Osteocyte (in vitro differentiated cells): ENCODE measurements at regions not wholly inside any gene's neighbourhood (a gene's known extent, or its start where the extent isn't known, plus 50 kb on each side); places are given as distances from the start of the nearest gene placed in this dataset.

Experiments used
- DNase-seq: peaks from one replicate; pipeline ENCODE4 v3.0.0; 2021; ENCODE audit warnings: mixed read lengths; ENCODE audit not compliant: unreplicated experiment; ENCODE audit errors: extremely low spot score
- H3K27ac Mint-ChIP-seq: one replicate; pipeline ENCODE4 v1.8.0; 2021; ENCODE audit warnings: mild to moderate bottlenecking, mixed read lengths; ENCODE audit not compliant: unreplicated experiment
- H3K27me3 Mint-ChIP-seq: one replicate; pipeline ENCODE4 v1.8.0; 2021; ENCODE audit warnings: mixed read lengths; ENCODE audit not compliant: unreplicated experiment
- H3K36me3 Mint-ChIP-seq: one replicate; pipeline ENCODE4 v1.8.0; 2021; ENCODE audit warnings: mixed read lengths; ENCODE audit not compliant: unreplicated experiment
- H3K4me1 Mint-ChIP-seq: one replicate; pipeline ENCODE4 v1.8.0; 2021; ENCODE audit warnings: mixed read lengths; ENCODE audit not compliant: unreplicated experiment
- H3K4me3 Mint-ChIP-seq: one replicate; pipeline ENCODE4 v1.8.0; 2021; ENCODE audit warnings: mild to moderate bottlenecking, moderate library complexity, mixed read lengths; ENCODE audit not compliant: unreplicated experiment
- H3K9me3 Mint-ChIP-seq: one replicate; pipeline ENCODE4 v1.8.0; 2021; ENCODE audit warnings: mixed read lengths; ENCODE audit not compliant: unreplicated experiment
- CTCF ChIP-seq: fragments of 200-600 bp; sonication (generic); IDR thresholded peaks from 2 replicates; pipeline ENCODE4 v1.5.0; 2021; ENCODE audit warnings: antibody characterized with exemption, mild to moderate bottlenecking, moderate library complexity

GRCh38 chr5:110008131-110008530, 318.4 kb downstream of the MAN2A1 start:
- no peak overlapping the region for H3K27ac Mint-ChIP-seq
- H3K4me1 Mint-ChIP-seq: peaks cover 12% of the 10 kb centered on the region
- DNase-seq: no peak
- H3K9me3 Mint-ChIP-seq: peaks cover 5% of the 10 kb centered on the region
- H3K27me3 Mint-ChIP-seq: no peaks in the 10 kb centered on the region
- H3K4me3 Mint-ChIP-seq: no peak overlapping the region
- no peak for TF ChIP-seq CTCF
- peaks cover 1% of the 10 kb centered on the region for H3K36me3 Mint-ChIP-seq

- H3K9me3 Mint-ChIP-seq: peaks cover 10% of the 10 kb centered on the region
- no peak overlapping the region for H3K4me3 Mint-ChIP-seq
- no peaks in the 10 kb centered on the region for H3K27me3 Mint-ChIP-seq
- DNase-seq: no peak
- H3K4me1 Mint-ChIP-seq: no peaks in the 10 kb centered on the region
- H3K27ac Mint-ChIP-seq: no peak overlapping the region
- H3K36me3 Mint-ChIP-seq: peaks cover 2% of the 10 kb centered on the region
- TF ChIP-seq CTCF: no peak
These were observed 322.4 kb downstream of the MAN2A1 start for GRCh38 chr5:110012145-110012544.

GRCh38 chr5:110013017-110013416, 323.3 kb downstream of the MAN2A1 start:
- Mint-ChIP-seq H3K27ac (no peak overlapping the region), H3K9me3 (peaks cover 10% of the 10 kb centered on the region), H3K27me3 (no peaks in the 10 kb centered on the region), H3K4me3 (no peak overlapping the region), H3K4me1 (peaks cover 4% of the 10 kb centered on the region), H3K36me3 (peaks cover 2% of the 10 kb centered on the region)
- TF ChIP-seq CTCF: no peak
- DNase-seq: no peak

GRCh38 chr5:110017854-110018253, 328.1 kb downstream of the MAN2A1 start:
- Mint-ChIP-seq H3K27me3 (no peaks in the 10 kb centered on the region), H3K27ac (no peak overlapping the region), H3K4me3 (no peak overlapping the region)

GRCh38 chr5:110018509-110018908, 328.8 kb downstream of the MAN2A1 start:
- Mint-ChIP-seq H3K4me3 (no peak overlapping the region), H3K27me3 (no peaks in the 10 kb centered on the region), H3K36me3 (peaks cover 3% of the 10 kb centered on the region)

More at GRCh38 chr5:110017854-110018253, 328.1 kb downstream of the MAN2A1 start:
- DNase-seq: no peak
- Mint-ChIP-seq H3K4me1 (peaks cover 12% of the 10 kb centered on the region), H3K36me3 (peaks cover 2% of the 10 kb centered on the region), H3K9me3 (peaks cover 25% of the 10 kb centered on the region)
- TF ChIP-seq CTCF: no peak

More at GRCh38 chr5:110018509-110018908, 328.8 kb downstream of the MAN2A1 start:
- H3K27ac Mint-ChIP-seq: no peak overlapping the region
- H3K4me1 Mint-ChIP-seq: peaks cover 12% of the 10 kb centered on the region
- TF ChIP-seq CTCF: no peak
- DNase-seq: no peak
- H3K9me3 Mint-ChIP-seq: peaks cover 22% of the 10 kb centered on the region
